Astrocyte of the cerebellum (primary cell): ENCODE measurements at regions not wholly inside any gene's neighbourhood (a gene's known extent, or its start where the extent isn't known, plus 50 kb on each side); places are given as distances from the start of the nearest gene placed in this dataset.

ENCODE experiments used
- DNase-seq: peaks from one replicate; pipeline ENCODE4 v3.0.0-alpha.2; 2011; ENCODE audit warnings: low read depth
- H3K4me3 ChIP-seq: 2 replicates; pipeline ENCODE4 v1.5.1; 2011; ENCODE audit warnings: mild to moderate bottlenecking, low read depth, low read length, moderate library complexity
- CTCF ChIP-seq: IDR thresholded peaks from 2 replicates; pipeline ENCODE4 v1.5.1; 2012; ENCODE audit warnings: low read length, low read depth, moderate library complexity, mild to moderate bottlenecking; ENCODE audit errors: missing control alignments
- in situ Hi-C: cut with HindIII; loops from 2 replicates; pipeline ENCODE4 v1.10.0; 2017; ENCODE audit warnings: low sequenced_read_pairs

GRCh38 chr3:13199899-13200451 lies 126.7 kb upstream of the IQSEC1 start:
- in situ Hi-C loops, result loop anchor here (5.0 kb wide), 1 partner anchor 52 kb away; no protein-coding TSS in a partner anchor
- no peak for TF ChIP-seq CTCF
- DNase-seq, result no peak
- no peak overlapping the region for H3K4me3 ChIP-seq

- in situ Hi-C loops, result loop anchor here (5.0 kb wide), 1 partner anchor 53 kb away; no protein-coding TSS in a partner anchor
Measured at GRCh38 chr3:13199006-13199776, 126.0 kb upstream of the IQSEC1 start.

GRCh38 chr3:13198264-13198879 lies 125.1 kb upstream of the IQSEC1 start:
- in situ Hi-C loops, result loop anchor here (5.0 kb wide), 1 partner anchor 54 kb away; no protein-coding TSS in a partner anchor
- H3K4me3 ChIP-seq, result no peak overlapping the region
- no peak for DNase-seq
- no peak for TF ChIP-seq CTCF

More at GRCh38 chr3:13199006-13199776, 126.0 kb upstream of the IQSEC1 start:
- H3K4me3 ChIP-seq, result no peak overlapping the region
- TF ChIP-seq CTCF, result no peak
- DNase-seq, result no peak

- H3K4me3 ChIP-seq, result no peak overlapping the region
- in situ Hi-C loops, result loop anchor here (5.0 kb wide), 1 partner anchor 55 kb away; no protein-coding TSS in a partner anchor
- no peak for TF ChIP-seq CTCF
- no peak for DNase-seq
Measured at GRCh38 chr3:13197795-13198194, 124.6 kb upstream of the IQSEC1 start.

- no peak for DNase-seq
- in situ Hi-C loops, result loop anchor here (5.0 kb wide), 1 partner anchor 55 kb away; no protein-coding TSS in a partner anchor
- TF ChIP-seq CTCF, result no peak
- H3K4me3 ChIP-seq, result no peak overlapping the region
Measured at GRCh38 chr3:13197281-13197680, 124.1 kb upstream of the IQSEC1 start.

GRCh38 chr3:13195374-13195773 lies 122.1 kb upstream of the IQSEC1 start:
- in situ Hi-C loops, result loop anchor here (5.0 kb wide), 1 partner anchor 57 kb away; no protein-coding TSS in a partner anchor
- no peak for TF ChIP-seq CTCF
- no peak for DNase-seq
- no peak overlapping the region for H3K4me3 ChIP-seq
